Urinary bladder (tissue), 3 donors: ENCODE measurements at regions not wholly inside any gene's neighbourhood (a gene's known extent, or its start where the extent isn't known, plus 50 kb on each side); places are given as distances from the start of the nearest gene placed in this dataset.
"Not testable (repeated sequence)": the region's sequence is repeated elsewhere in the genome, so short reads cannot be mapped to it uniquely, and the experiment has no call there.

ENCODE experiments used
- DNase-seq: peaks from one replicate; pipeline ENCODE4 v3.0.0-alpha.2; 2015; ENCODE audit errors: extremely low spot score
- H3K27ac ChIP-seq: one replicate; pipeline ENCODE4 v1.5.1; 2013; ENCODE audit warnings: low read depth, mild to moderate bottlenecking, moderate library complexity
- H3K36me3 ChIP-seq: one replicate; pipeline ENCODE4 v1.6.1; 2013; ENCODE audit warnings: mild to moderate bottlenecking, moderate library complexity; ENCODE audit not compliant: insufficient read depth
- H3K4me1 ChIP-seq: one replicate; pipeline ENCODE4 v1.6.1; 2013; ENCODE audit warnings: mild to moderate bottlenecking, moderate library complexity; ENCODE audit not compliant: insufficient read depth
- H3K4me3 ChIP-seq: one replicate; pipeline ENCODE4 v1.5.1; 2013; ENCODE audit warnings: low read depth, low read length
- WGBS: extraction: QIAGEN DNeasy Blood & Tissue Kit; methylation state at CpG from one replicate; pipeline ENCODE4 v1.1.7; 2013; 5-methylcytosine and 5-hydroxymethylcytosine counted together
- donor health status: healthy with polysubstance abuse.
- donor health status: healthy.

DNA sequence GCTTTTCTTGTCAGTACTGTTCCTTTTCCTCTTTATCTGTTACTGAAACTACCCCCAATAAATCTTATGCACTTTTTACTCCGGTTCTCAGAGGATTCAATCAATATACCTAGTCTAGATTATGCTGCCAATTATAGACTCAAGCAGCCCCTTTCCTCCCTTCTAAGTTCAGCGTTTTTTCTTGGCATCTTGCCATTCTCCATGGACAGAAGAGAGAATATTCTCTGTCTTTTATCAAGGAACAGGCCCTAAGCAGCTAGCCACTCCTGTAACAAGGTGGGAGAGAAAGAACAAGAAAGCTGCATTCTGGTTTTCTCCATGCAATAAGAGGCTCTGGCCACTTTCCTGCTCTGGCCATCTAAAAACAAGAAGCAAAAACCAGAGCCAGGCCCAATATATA lies 263.0 kb upstream of the ALG10 start:
- Histone ChIP-seq H3K4me1 (no peaks in the 10 kb centered on the region), H3K27ac (no peak overlapping the region), H3K4me3 (no peak overlapping the region), H3K36me3 (no peaks in the 10 kb centered on the region)
- WGBS: 25% methylated on average over 2 of the region's 2 CpGs
- no peak for DNase-seq

DNA sequence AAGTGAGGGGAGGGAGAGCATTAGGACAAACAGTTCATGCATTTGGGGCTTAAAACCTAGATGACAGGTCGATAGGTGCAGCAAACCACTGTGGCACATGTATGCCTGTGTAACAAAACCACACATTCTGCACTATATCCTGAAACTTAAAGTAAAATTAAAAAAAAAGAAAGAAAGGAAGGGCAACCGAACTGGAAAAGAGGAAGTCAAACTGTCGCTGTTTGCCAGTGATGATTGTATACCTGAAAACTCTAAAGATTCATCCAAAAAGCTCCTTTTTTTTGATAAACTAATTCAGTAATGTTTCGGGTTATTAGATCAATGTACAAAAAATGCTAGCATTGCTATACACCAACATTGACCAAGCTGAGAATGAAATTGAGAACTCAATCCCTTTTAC lies 259.0 kb upstream of the ALG10 start:
- Histone ChIP-seq H3K4me1 (no peaks in the 10 kb centered on the region), H3K4me3 (no peak overlapping the region), H3K36me3 (no peaks in the 10 kb centered on the region), H3K27ac (no peak overlapping the region)
- DNase-seq: no peak
- 75% methylated on average over 4 of the region's 4 CpGs for WGBS

DNA sequence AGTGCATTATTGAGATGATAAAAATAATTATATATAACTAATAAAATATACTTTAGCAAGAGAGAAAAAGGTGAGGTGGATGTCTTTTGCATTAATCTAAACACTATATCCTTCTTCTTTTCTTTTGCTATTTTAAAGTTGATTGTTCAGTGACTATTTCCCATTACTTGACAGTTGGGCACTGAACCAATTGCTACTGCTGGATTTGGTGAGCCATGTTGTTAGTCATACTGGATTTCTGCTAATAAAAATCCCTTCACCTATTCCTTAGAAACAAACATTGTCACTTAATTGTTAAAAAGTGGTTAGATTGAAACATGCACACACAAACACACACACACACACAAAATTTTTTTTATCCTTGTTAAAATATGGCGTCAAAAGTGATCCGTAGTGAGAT lies 251.6 kb upstream of the ALG10 start:
- H3K27ac ChIP-seq: no peak overlapping the region
- 80% methylated on average over 2 of the region's 2 CpGs for WGBS
- H3K36me3 ChIP-seq: no peaks in the 10 kb centered on the region
- no peaks in the 10 kb centered on the region for H3K4me1 ChIP-seq
- no peak overlapping the region for H3K4me3 ChIP-seq
- no peak for DNase-seq

DNA sequence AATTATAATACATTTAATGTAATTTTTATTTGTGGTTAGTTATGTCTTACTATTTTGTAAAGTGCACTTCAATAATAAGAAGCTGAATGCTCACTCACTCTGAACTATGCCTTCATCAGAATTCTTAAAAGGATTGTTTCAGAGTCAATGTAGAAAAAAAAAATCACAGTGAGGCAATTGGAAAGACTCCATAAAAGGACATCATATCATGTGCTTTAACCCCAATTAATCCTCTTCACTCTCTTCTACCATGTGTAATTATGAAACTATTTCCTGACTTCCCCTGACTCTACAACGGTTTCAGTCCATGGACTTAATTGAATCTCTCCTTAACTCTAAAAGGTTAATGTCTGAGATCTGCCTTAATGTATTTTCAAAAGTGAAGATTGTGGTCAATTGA lies 250.4 kb upstream of the ALG10 start:
- no peaks in the 10 kb centered on the region for H3K36me3 ChIP-seq
- H3K4me3 ChIP-seq: no peak overlapping the region
- 50% methylated on average over 1 of the region's 1 CpG for WGBS
- no peaks in the 10 kb centered on the region for H3K4me1 ChIP-seq
- H3K27ac ChIP-seq: no peak overlapping the region
- DNase-seq: no peak

DNA sequence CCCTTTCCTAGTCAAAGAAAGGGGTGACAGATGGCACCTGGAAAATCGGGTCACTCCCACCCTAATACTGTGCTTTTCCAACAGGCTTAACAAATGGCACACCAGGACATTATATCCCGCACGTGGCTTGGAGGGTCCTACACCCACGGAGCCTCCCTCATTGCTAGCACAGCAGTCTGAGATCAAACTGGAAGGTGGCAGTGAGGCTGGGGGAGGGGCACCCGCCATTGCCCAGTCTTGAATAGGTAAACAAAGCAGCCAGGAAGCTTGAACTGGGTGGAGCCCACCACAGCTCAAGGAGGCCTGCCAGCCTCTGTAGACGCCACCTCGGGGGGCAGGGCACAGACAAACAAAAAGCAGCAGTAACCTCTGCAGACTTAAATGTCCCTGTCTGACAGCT lies 249.2 kb upstream of the ALG10 start:
- H3K4me3 ChIP-seq, H3K4me1 ChIP-seq, H3K27ac ChIP-seq, H3K36me3 ChIP-seq, DNase-seq: not testable (repeated sequence)
- 77% methylated on average over 7 of the region's 7 CpGs for WGBS

DNA sequence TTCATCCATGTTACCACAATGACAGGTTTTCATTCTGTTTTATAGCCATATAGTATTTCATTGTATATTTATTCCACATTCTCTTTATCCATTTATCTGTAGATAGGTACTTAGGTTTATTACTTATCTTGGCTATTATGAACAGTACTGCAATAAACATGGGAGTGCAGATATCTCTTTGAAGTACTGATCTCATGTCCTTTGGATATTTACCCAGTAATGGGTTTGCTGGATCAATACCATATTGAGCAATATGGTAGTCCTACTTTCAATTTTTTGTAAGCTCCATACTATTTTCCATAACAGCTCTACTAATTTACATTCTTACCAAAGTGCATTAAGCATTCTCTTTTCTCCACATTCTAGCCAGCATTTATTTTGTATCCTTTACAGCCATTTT lies 235.8 kb upstream of the ALG10 start:
- Histone ChIP-seq H3K4me3 (no peak overlapping the region), H3K27ac (no peak overlapping the region), H3K4me1 (no peaks in the 10 kb centered on the region), H3K36me3 (no peaks in the 10 kb centered on the region)
- DNase-seq: no peak

DNA sequence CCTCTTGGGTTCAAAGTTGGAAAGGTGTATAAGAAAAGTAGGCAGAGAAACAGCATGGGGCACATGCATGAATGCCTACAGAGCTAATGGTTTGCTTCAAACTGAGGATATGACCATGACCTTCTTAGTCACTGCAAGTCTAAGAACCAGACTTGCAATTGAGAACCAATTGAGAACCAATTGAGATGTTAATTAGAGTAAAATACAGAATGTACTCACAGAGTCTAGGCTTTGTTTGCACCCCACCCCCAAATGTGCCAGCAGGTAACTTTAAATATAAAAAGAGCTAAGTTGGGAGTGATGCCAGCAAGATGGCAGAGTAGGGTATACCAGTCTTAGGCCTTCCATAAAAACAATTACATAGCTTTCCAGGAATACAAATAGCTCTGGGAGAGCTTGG lies 227.3 kb upstream of the ALG10 start:
- no peaks in the 10 kb centered on the region for H3K4me1 ChIP-seq
- H3K27ac ChIP-seq: no peak overlapping the region
- no peaks in the 10 kb centered on the region for H3K36me3 ChIP-seq
- DNase-seq: no peak
- H3K4me3 ChIP-seq: no peak overlapping the region

DNA sequence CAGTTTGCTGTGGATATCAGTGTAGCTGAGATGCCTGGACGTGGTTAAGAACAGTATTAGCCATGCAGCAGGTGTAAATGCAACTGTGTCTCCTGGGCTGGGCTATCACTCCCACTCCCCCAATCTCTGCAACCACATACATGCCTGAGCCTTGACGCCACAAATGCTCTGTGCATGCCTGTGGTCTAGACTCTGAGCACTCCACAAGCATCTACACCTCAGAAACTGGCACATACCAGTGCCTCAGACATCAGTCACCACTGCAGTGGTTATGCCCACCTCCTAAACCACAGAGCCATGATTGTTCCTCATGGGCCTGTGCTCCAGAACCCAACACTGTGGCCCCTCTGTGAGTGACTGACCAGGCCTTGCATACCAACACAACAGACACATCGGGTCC lies 226.8 kb upstream of the ALG10 start:
- Histone ChIP-seq H3K36me3 (no peaks in the 10 kb centered on the region), H3K4me3 (no peak overlapping the region), H3K27ac (no peak overlapping the region), H3K4me1 (no peaks in the 10 kb centered on the region)
- DNase-seq: no peak
- WGBS: 69% methylated on average over 3 of the region's 3 CpGs

DNA sequence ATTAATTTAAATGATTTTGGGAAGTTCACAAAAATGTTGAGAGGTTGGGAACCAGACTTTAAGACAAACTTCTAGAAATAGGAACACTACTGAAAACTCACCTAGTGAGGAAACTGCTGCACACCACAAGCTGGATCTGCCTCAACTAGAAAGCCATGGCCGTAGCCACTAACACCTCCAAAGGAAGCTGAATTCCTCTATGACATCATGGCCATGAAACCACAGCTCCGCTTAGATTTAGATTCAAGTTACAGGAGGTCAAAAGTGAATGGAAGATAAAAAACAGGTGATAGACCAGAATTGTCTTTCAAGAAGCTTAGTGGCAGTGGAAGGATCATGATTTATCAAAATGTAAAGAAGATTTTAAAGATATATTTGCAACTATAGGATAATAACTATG lies 208.8 kb upstream of the ALG10 start:
- no peaks in the 10 kb centered on the region for H3K4me1 ChIP-seq
- WGBS: 77% methylated on average over 2 of the region's 2 CpGs
- H3K36me3 ChIP-seq: no peaks in the 10 kb centered on the region
- no peak overlapping the region for H3K27ac ChIP-seq
- DNase-seq: no peak
- H3K4me3 ChIP-seq: no peak overlapping the region

DNA sequence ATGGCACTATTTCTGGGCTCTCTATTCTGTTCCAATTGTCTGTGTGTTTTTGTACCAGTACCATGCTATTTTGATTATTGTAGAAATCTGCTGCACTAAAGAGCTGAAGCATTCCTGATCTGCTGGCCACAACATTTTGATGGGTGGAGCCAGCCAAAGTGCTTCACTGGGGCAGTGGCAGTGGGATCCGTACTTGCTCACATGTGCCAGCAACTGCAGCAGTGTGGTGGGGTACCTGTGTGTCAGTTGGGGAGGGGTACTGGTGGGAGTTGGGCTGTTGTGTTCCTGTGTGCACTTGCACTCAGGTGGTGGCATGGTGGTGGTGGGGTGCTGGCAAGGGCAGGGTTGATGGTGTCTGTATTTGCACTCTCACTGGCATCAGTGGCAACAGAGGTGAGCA lies 204.6 kb upstream of the ALG10 start:
- 84% methylated on average over 1 of the region's 1 CpG for WGBS
- H3K4me3 ChIP-seq: no peak overlapping the region
- DNase-seq: no peak
- no peak overlapping the region for H3K27ac ChIP-seq
- H3K36me3 ChIP-seq: no peaks in the 10 kb centered on the region
- no peaks in the 10 kb centered on the region for H3K4me1 ChIP-seq

DNA sequence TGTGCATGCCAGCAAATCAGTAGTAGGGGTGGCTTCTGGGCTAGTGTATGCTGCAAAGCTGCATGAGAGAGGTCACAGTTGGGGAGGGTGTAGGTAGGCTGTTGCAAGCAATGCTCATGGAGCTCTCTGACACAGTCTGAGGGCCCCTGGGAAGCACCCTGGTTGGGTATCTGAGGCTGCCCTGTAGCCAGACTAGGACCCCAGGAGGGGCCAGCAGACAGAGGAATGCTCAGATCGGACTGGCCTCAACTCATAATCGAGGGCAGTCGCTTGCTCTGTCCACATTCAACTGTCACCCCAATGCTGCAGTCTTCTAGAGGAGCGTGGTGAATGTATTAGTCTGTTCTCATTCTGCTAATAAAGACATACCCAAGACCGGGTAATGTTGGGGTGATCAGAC lies 204.0 kb upstream of the ALG10 start:
- H3K36me3 ChIP-seq: no peaks in the 10 kb centered on the region
- H3K27ac ChIP-seq: no peak overlapping the region
- H3K4me3 ChIP-seq: no peak overlapping the region
- DNase-seq: no peak
- H3K4me1 ChIP-seq: no peaks in the 10 kb centered on the region
- WGBS: 77% methylated on average over 5 of the region's 5 CpGs

DNA sequence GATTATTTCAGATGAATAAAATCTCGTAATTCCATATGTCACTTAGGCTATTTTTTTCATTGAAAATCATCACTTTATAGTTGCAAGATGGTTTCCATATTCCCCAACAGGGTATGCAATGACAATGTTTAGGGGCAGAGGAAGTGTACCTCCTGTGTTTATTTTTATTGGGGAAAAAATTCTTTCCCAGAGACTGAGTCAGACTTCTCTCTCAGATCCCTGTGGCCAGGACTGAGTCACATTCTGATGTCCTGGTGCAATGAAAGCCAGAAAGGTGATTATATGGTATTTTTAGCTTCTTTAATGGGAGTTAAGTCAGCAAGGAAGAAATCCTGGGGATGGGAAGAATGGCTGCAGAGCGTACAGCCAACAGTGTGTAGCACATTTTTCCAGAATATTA lies 196.9 kb upstream of the ALG10 start:
- Histone ChIP-seq H3K27ac (no peak overlapping the region), H3K36me3 (no peaks in the 10 kb centered on the region), H3K4me3 (no peak overlapping the region), H3K4me1 (no peaks in the 10 kb centered on the region)
- 56% methylated on average over 2 of the region's 2 CpGs for WGBS
- no peak for DNase-seq

DNA sequence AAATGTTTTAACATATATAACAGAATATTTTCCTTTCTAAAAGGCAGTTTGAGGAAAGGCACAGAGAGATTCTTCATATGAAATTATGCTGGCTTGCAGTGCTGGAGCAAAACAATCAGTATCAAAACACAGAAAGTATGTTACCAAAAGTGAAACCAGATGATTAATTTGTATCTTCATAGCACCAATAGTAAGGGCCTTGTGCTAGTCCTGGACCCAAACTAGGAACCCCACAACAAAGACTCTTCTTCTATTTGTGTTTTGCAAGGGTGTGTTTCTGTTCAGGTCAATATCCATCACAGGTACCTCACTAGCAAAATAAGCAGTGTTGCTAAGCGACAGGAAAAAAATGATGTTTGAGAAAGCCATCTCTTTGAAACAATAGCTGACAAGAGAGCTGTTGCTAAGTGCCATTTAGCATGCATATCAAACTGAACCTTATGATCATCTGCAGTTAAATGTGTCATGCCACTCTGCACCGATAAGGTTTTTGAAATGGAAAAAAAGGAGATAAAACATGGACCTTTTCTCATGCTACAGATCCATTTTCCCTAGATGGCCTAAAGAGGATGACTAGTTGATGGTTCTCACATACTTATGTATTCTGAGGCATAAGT lies 196.2 kb upstream of the ALG10 start:
- Histone ChIP-seq H3K4me1 (no peaks in the 10 kb centered on the region), H3K36me3 (no peaks in the 10 kb centered on the region), H3K4me3 (no peak overlapping the region), H3K27ac (no peak overlapping the region)
- no peak for DNase-seq
- WGBS: 91% methylated on average over 2 of the region's 2 CpGs

DNA sequence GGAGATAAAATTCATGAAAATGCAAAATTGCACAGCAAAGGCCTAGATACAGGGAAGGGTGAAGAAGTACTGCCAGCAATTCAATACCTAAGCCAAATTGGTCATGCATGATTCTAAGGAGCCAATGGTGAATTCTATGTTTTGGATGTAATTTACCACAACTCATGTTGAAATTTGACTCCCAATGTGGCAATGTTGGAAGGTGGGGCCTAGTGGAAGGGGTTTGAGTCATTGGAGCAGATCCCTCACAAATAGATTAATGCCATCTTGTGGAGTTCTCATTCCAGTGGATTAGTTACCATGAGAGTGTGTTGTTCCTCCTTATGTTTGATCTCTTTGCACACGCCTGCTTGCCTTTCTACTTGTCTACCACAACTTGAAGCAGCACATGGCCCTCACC lies 194.0 kb upstream of the ALG10 start:
- no peaks in the 10 kb centered on the region for H3K36me3 ChIP-seq
- WGBS: 72% methylated on average over 1 of the region's 1 CpG
- no peak overlapping the region for H3K27ac ChIP-seq
- H3K4me1 ChIP-seq: no peaks in the 10 kb centered on the region
- DNase-seq: no peak
- no peak overlapping the region for H3K4me3 ChIP-seq

DNA sequence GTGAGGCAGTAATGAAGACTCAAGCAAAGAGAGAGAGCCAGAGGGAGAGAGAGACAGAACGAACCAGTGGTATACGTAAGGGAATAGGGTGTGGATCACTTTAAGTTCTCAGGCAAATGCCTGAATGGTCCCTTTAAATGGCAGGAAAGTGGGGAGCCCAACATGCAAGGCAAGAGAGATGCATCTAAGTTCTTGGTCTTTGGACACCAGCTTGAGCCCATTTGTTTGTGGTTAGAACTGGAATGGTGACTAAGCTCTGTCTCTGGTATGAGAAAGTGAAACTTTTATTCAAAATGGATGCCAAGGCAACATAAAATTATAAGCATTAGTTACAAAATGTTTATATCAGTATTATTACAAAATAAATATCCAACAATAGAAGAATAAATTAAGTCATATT lies 192.2 kb upstream of the ALG10 start:
- 83% methylated on average over 2 of the region's 2 CpGs for WGBS
- DNase-seq: no peak
- no peaks in the 10 kb centered on the region for H3K36me3 ChIP-seq
- no peak overlapping the region for H3K27ac ChIP-seq
- H3K4me3 ChIP-seq: no peak overlapping the region
- H3K4me1 ChIP-seq: no peaks in the 10 kb centered on the region
